ENCODE measurements at regions not wholly inside any gene's neighbourhood (a gene's known extent, or its start where the extent isn't known, plus 50 kb on each side); places are given as distances from the start of the nearest gene placed in this dataset.

DNA sequence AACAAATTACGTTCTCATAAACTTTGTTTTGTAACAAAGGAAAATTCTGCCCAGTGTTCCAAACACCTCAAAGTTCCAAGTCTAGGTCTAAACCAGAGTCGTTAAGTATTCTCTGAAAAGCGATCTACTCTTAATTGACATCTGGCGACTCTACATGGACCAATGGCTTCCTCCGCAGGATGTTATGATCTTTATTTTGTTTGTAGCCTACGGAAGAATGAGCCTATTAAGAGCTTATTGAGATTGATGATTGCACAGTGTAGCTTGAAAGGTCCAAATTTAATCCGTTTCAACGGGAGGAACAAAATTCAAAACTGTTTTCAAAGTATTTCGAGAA lies 61.1 kb downstream of the FAM217A start:
- TF ChIP-seq POLR2AphosphoS5 (IDR thresholded peaks at IDR 0.05; ENCODE audit: low read depth, low read length) (no peak), POLR2A (IDR thresholded peaks at IDR 0.05; ENCODE audit: low read depth, low read length) (no peak), TAF1 (IDR thresholded peaks at IDR 0.05; ENCODE audit: borderline replicate concordance, low read depth, low read length) (no peak)

Measured in GM12892 (cell line).